ENCODE measurements at regions not wholly inside any gene's neighbourhood (a gene's known extent, or its start where the extent isn't known, plus 50 kb on each side); places are given as distances from the start of the nearest gene placed in this dataset.

DNA sequence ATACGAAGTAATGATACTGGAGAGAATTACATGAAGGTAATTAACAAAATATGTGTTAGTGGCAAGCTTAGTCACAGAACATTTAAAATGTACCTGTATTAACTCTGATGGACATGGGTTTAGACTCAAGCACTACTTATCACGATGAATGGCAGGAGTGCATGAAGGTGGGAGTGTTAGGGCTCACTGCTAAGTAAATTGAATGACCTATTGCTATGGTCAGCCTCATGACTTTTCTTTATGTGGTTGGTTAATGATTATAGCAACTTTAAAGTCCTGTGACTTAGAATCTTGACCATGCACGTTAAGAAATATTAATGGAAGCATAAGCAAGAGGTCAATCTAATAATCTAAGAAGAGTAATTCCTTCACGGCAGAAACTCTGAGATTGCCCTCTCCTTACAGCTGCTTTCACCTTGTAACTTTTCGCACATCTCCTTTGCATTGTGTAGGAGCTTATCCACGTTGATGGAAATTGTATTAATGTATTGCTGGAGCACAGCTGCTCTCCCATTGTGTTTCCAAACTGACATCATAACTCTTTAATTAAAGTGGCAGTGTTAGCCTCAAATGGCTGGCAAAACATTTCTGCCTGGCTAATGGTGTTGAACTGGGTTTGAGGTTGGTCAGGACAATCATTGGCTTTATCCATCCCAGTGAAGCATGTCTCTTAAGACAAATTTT, 114.5 kb downstream of the RXFP2 start:
- peak; percentile 21 for DNase-seq

DNA sequence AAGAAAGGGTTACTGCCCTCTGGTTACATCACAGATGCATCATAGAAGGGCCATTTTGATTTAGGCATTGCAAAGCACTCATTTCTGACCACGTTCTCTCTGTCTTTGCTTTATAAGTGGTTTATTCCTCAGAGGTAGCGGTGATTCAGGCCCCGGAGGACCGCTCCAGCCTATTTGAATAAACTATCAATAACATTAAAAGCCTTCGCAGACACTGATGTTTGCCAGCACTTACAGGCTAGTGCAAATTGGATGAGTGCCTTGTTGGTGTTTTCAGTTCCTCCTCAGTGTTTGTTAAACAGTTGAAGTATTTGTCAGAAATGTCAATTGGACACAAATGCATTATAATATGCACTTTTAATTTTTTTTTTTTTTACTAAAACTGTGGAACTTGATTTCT, 120.2 kb downstream of the RXFP2 start:
- DNase-seq: no peak

DNA sequence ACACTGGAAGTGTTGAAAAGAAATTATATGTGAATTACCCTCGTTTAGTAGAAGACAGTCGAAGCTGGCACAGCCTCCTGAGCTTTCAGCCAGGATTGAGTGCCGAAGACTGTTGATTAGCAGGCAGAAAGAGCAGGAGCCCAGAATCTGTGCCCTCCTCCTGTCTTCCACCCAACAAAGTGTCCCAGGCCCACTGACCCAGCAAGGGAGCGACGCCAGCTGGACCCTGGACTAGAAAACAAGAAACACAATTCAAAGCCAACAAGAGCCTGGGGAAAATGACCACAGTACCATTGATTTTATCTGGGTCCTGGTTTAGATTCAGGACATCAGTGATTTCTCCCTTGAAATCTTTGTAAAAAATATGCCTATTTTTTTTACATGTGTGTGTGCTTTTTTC, 120.7 kb downstream of the RXFP2 start:
- no peak for DNase-seq

DNA sequence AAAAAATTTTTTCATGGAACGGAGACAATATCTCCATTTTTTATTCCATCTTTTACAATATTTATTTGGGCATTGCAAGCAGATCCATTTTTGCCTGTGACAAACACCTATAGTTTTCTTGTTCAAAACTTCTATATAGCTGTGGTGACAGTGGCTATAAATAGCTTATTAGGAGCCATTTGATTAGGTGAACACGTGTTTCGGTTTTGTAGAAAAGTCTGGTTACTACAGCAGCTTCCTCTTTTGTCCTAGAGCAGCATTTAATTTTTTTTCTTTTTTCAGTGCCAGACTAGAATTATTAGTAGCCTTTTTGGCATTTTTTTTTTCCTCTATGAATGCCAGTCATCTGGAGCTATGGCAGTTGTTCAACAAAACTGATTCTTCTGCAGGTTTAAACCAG, 123.5 kb downstream of the RXFP2 start:
- no peak for DNase-seq

DNA sequence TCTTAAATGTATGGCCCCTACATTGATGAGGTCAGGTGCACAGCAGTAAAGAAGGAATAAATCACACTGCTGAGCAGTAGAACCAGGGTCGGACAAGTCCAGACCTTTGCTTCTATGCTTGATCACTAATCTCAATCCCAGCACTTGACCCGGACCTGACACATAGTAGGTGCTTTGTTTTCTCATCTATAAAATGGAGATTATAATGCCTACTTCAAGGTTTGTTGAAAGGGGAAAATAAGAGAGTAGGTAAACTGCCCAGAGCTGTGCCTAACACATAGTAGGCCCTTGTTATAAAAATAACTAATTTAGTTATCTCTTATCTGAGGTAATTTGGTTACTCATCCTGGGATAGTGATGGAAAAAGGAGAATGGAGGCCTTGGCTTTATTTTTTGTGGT, 125.0 kb downstream of the RXFP2 start:
- no peak for DNase-seq

DNA sequence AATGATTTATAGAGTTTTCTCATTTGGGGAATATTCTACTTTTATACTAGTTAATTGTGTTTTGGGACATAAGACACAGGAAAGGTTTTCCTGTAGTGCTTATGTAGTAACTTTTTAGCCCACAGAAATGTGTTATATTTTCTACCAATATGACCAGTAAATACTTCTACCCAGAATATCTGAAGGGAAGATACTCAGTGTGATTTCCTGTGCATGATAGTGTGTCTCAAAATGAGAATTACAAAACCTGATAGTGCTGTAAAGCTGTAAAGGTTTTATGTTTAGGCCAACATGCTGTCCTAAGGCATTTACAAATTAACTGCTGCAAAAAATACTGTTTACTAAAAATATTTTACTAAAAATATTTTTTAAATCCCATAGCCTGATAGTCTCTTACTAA, 126.8 kb downstream of the RXFP2 start:
- DNase-seq: no peak

DNA sequence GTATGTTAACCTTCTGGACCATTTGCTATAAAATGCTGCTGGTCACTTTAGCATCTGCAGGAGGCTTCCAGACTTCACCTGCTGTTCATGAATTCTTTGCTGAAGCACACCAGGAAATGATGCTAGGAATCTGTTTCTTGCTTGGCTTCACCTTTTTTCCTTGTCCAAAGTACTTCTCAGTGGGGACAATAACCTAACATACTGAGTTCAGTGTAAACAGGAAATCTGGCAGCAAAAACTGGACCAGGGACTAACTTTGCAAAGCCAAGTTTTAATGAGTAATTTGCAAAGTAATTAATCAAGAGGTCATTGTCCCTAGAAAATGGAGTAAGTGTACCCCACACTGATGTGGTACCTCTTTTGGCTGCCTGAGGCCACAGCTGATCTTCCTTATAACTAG, 128.4 kb downstream of the RXFP2 start:
- no peak for DNase-seq

DNA sequence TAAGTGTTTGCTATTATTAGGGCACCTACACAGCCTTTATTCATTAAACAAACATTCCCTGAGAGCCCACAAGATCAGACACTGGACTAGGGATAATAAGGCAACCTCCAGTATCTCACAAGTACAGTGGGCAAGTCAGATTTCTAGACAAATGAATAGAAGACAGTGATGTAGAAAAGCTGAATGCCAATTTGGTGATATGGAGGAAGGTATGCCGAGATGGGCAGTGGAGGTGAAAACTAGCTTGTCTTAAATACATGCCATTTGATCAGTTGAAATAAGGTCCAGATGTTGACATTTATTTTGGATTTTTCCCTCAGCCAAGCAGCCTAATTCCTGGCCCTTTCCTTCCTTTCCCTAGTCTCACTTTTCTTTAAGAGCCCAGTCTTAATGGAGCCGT, 130.3 kb downstream of the RXFP2 start:
- DNase-seq: no peak

DNA sequence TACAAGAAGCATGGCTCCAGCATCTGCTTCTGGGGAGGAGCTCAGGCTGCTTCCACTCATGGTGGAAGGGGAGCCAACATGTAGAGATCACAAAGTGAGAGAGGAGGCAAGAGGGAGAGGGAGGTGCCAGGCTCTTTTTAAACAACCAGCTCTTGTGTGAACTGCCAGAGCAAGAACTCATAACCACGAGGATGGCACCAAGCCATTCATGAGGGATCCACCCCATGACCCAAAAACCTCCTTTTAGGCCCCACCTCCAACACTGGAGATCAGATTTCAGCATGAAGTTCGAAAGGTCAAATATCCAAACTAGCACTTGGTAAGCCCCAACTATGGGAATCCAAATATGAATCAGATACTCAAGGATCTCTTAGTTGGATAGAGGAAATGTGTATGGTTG, 131.2 kb downstream of the RXFP2 start:
- no peak for DNase-seq

DNA sequence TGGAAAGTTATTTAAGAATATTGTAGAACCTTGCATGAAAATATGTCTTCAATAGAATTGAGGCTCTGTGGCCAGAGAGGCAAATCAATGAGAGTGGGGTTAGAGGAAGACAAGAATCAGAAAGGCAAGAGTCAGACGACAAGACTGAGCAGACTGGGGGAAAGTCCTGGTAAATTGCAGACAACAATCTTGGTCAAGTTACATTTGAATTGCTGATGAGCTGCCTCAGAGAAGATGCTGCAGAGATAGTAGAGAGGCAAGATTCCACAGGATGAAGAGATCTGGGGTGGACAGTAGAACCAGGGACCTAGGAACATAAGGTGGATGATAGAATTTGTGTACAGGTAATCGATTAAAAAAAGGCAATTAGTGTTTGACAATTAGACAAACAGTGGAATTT, 133.8 kb downstream of the RXFP2 start:
- DNase-seq: no peak

DNA sequence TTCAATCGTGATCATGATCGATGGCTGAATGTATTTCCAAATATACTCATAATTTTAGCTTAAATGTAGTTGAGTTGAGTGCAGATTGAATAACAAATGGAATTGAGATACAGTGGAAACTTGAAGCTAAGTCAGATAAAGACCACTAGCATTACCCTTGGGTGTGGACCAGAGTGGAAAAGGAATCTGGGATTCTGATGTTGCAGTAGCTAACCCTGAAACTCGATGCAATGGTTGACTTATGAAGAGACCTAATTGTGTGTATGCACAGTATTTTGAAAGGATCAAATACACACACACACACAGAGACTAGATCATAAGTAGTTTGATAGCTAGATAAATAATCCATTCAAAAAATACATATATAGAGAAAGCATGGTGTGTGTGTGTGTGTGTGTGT, 135.8 kb downstream of the RXFP2 start:
- no peak for DNase-seq

DNA sequence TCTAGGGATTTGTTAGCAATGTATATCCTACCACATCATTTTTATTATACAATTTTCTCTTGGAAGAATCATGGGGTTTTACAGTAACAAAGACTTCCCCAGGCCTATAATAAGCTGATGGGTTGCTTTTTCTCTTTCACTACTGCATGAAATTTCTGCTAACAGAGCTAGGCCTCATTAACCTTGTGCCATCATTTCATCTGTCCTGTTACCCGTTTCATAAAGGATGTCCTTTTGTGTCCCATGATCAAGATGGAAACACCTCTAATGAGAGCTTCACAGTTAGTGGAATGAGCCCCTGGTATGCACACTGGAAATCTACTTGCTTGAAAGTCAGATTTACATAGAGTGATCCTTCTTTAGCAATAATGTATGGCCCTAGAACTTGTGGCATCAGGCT, 138.7 kb downstream of the RXFP2 start:
- DNase-seq: no peak

DNA sequence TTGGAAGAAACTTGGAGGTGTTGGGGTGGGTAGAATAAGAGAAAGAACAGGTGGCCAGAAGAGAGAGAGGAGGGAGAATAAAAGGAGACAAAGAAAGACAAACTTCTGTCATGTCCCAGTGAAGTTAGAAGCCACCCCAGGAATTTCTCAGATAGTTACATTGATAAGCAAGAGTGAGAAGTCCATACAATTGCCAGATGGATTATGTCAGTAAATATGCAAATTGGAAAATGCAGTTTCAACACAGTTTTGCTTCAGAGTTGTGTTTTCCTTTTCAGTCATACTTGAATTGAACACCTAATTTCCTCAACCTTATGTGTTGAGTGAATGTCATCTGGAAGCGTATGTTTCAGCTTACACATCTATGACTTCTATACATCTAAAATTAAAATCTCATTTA, 139.2 kb downstream of the RXFP2 start:
- no peak for DNase-seq

DNA sequence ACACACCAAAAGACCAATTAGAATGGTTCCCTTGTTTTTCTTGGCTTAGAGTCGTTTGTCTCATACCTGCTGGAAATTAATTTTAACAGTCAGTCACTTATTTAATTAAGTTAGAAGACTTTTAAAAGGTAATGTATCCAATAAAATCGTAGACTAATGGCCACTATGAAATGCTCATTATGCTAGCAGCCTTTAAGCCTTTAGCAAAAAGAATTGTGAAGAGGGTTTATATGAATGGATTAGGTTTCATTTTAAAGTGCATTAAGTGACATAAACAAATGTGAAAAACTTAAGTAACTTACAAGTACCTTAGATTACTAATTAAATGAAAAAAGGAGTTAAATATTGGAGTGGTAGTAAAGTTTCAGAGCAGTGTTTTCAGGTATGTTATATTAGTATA, 139.6 kb downstream of the RXFP2 start:
- no peak for DNase-seq

DNA sequence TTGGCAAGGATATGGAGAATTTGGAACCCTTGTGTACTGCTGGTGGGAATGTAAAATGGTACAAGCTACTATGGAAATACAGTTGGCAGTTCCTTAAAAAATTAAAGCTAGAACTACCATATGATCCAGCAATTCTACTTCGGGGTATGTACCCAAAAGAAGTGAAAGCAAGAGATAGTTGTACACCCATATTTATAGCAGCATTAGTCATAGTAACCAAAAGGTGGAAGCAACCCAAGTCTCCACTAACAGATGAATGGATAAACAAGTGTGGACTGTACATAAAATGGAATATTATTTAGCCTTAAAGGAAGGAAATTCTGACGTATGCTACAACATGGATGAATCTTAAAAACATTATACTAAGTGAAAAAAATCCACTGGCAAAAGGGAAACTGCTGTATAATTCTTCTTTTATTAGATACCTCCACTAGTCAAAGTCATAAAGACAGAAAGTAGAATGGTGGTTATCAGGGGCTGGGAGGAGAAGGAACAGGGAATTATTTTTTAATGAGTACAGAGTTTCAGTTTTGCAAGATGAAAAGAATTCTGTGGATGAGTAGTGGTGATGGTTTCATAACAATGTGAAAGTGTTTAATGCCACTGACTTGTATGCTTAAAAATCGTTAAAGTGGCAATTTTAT, 141.6 kb downstream of the RXFP2 start:
- DNase-seq: no peak

DNA sequence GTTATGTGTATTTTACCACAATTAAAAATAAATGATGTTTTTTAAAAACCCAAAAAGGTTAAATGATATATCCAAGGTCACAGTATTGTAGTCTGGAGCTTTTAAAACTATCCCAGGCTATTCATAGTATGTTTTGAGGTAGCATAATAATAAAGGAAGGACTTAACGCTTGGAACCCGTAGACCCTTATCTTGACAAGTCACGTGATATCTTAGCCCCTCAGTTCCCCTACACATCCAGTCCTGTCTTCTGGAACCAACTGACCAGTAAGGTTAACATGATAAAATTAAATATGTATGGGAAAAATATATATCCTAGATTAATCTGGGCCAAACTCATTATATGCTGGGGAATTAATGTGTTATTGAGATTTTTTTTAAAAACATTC, 142.2 kb downstream of the RXFP2 start:
- DNase-seq: no peak

DNA sequence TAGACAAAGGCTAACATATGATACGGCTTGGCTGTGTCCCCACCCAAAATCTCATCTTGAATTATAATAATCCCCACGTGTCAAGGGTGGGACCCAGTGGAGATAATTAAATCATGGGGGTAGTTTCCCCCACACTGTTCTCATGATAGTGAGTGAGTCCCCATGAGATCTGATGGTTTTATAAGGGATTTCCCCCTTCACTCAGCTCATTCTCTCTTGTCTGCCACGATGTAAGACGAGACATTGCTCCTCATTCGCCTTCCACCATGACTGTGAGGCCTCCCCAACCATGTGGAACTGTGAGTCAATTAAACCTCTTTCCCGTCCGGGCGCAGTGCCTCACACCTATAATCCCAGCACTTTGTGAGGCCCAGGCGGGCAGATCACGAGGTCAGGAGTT, 143.5 kb downstream of the RXFP2 start:
- no peak for DNase-seq

DNA sequence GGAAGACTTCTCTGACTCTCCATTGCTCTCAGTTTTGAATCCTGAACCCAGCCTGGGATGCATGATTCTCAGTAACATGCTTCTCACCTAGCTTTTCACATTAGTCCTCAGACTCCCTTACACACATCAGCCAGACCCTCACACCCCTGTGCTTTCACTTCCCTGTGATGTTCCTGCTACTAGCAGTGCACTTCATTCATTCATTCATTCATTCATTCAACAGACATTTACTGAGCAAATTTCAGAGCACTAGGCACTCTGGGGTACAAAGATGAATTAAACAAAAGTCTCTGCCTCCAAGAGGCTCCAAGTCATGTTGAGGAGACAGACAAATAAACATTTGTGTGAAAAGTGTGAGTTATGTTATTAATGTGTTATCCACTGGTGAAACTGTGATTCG, 145.2 kb downstream of the RXFP2 start:
- no peak for DNase-seq

DNA sequence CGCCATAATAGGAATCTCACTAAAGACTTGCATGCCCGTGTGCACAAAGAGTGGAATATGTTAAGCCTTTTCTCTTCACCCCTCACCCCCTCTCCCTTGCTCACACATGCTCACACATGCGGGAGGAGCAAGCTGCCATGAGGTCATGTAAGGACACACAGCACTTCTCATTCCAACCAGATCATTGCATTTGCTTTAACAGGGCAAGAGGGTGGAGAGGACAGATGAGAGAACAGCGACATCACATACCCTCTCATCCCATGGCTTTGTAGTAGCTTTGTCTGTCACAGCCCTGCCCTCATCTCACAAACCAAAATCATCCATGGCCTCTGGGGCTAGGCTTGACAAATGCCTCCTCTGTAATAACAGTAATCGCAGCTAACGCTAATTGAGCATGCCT, 145.6 kb upstream of the FRY start:
- peak; percentile 17 for DNase-seq

DNA sequence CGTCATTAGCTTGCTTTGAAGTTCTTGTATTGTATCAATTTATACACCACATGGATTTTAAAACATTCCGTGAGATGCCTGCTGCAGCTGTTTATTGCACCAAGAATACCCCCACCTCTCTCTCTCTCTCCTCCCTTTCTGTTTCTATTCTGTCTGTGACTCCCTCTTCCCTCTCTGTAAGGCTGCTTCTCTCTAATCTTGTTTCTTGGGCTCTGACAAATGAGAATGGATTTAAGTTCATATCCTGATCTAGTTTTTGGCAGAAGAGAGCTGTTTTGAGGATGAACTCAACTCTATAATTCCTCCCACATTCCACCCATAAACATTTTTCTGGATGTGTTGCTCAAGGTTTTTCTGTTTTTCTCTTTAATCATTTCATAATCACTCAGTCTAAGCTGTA, 144.3 kb upstream of the FRY start:
- DNase-seq: no peak

DNA sequence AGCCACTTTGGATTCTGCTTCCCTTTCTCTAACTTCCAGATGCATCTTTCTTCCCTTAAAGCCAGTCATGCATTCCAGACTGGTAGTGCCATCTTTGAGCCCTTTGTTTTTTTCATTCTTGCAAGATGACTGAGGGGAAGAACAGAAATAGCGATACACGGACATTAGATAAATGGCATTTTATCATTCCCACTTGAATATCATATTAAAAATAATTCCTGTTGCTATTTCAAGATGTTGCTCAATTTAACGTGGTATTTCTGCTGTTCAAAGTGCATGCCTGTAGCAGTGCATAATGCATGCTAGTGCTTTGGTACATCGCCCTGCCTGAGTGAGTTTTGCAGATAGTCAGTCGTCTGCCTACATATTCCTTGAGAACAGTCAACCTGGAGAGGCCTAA, 140.6 kb upstream of the FRY start:
- no peak for DNase-seq

DNA sequence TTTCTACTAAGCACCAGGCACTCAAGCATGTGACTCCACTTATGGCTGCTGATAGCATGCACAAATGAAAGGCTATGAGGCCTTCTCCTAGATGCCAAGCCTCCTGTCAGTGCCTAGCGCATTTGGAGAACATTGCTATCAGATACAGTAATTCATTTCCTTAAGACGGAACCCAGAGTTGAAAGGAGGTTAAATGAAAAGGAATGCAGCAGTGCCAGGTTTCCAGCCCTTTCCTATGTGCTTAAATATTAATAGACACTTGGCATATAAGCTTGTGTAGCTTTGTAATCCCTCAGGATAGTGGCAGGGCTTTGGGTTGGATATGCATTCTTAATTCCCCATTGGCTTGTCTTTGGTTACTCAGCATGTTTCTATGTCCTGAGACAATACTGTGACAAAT, 140.1 kb upstream of the FRY start:
- DNase-seq: no peak

DNA sequence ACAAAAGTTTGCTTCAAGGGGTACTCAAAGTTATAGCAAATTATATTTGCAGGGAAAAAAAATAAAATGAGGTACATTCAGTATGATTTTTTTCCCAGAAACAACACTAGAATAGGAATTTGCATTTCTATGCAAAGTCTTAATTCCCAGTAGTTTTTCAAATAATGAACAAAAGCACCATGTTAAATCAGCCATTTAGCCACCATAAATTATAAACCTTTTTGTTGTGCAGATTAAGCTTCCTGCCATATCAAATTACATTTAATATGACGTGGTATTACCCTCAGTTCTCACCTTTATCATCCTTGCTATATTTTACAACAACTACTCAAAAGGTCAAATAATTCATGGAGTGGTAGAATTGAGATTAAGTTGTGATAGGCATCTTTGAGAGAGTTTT, 136.6 kb upstream of the FRY start:
- DNase-seq: peak; percentile 39

DNA sequence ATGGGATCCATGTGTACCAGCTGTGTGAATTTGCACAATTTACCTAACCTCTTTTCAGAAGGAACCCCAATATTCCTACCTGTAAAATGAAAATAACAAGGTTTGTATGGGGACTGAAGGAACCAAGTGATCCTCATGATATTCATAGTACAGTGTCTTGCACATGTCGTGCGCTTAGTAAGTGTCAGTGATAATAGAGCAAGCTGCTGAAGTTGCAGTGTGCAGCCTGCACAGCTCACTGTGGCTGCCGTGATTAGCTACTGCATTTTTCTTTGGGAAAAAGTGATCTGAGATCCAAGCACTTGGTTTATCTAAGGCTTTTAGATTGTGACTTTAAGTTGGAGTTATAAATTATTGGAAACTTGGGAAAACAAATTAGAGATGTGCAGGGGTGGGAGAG, 135.9 kb upstream of the FRY start:
- DNase-seq: no peak

DNA sequence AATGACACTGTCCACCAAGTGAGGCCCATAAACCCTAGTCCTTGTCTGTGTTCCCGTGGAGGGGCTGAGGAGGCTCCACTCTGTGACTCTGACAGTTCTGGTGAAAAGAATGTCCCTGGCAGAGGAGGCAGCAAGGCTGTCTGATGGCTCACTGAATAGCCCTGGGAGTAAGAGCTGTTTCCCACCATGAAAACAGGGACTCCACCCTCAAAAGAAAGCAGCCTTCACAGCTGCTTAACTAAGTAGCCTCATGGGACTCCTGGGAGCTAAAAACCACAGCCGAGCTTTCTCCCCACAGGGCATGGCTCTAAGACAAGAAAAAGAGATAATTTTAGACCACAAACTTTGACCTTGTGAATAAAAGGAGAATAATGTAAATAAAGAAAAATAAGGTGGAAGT, 135.1 kb upstream of the FRY start:
- no peak for DNase-seq
